HG03354 (cell line): ENCODE measurements at regions not wholly inside any gene's neighbourhood (a gene's known extent, or its start where the extent isn't known, plus 50 kb on each side); places are given as distances from the start of the nearest gene placed in this dataset.

Experiments used
- ATAC-seq: cut with Tn5 transposase; IDR thresholded peaks from one replicate; pipeline ENCODE4 v1.9.1; 2021; ENCODE audit warnings: mild to moderate bottlenecking; ENCODE audit not compliant: unreplicated experiment, poor library complexity, severe bottlenecking

- no peak for ATAC-seq
These were observed 50.6 kb upstream of the PPARA start for GRCh38 chr22:46099740-46100139.

GRCh38 chr22:46100401-46101105 is 49.8 kb upstream of the PPARA start:
- ATAC-seq: no peak
